Adipocyte (in vitro differentiated cells): ENCODE measurements at regions not wholly inside any gene's neighbourhood (a gene's known extent, or its start where the extent isn't known, plus 50 kb on each side); places are given as distances from the start of the nearest gene placed in this dataset.

Source experiments
- DNase-seq: peaks from one replicate; pipeline ENCODE4 v3.0.0-alpha.2; 2015; ENCODE audit warnings: low read depth
- H3K27me3 ChIP-seq: replicated peaks from 2 replicates; pipeline ENCODE4 v1.7.0; 2013; ENCODE audit warnings: mild to moderate bottlenecking, low read length, moderate library complexity; ENCODE audit not compliant: control insufficient read depth, insufficient read depth
- H3K36me3 ChIP-seq: 2 replicates; pipeline ENCODE4 v1.7.0; 2013; ENCODE audit warnings: low read length, mild to moderate bottlenecking, moderate library complexity; ENCODE audit not compliant: control insufficient read depth, insufficient read depth, severe bottlenecking
- H3K4me1 ChIP-seq: 2 replicates; pipeline ENCODE4 v1.7.0; 2013; ENCODE audit warnings: mild to moderate bottlenecking, low read length, moderate library complexity; ENCODE audit not compliant: control insufficient read depth, insufficient read depth
- H3K4me3 ChIP-seq: 2 replicates; pipeline ENCODE4 v1.7.0; 2013; ENCODE audit warnings: mild to moderate bottlenecking, low read length, moderate library complexity
- H3K9ac ChIP-seq: 2 replicates; pipeline ENCODE4 v1.7.0; 2013; ENCODE audit warnings: mild to moderate bottlenecking, low read length, moderate library complexity
- H3K9me3 ChIP-seq: 2 replicates; pipeline ENCODE4 v1.7.0; 2013; ENCODE audit warnings: mild to moderate bottlenecking, low read length, moderate library complexity; ENCODE audit not compliant: control insufficient read depth

- Histone ChIP-seq H3K36me3 (no peaks in the 10 kb centered on the region), H3K4me3 (no peak overlapping the region), H3K4me1 (peaks cover 21% of the 10 kb centered on the region), H3K9me3 (no peaks in the 10 kb centered on the region), H3K9ac (no peak overlapping the region), H3K27me3 (no peaks in the 10 kb centered on the region)
- peak; percentile 38 for DNase-seq
These were observed 284.5 kb downstream of the SPATA31D1 start for GRCh38 chr9:82273121-82273520.

- DNase-seq = no peak
- Histone ChIP-seq H3K4me1 (peaks cover 15% of the 10 kb centered on the region), H3K27me3 (no peaks in the 10 kb centered on the region), H3K9ac (no peak overlapping the region), H3K36me3 (no peaks in the 10 kb centered on the region), H3K9me3 (no peaks in the 10 kb centered on the region), H3K4me3 (no peak overlapping the region)
These were observed 286.8 kb downstream of the SPATA31D1 start for GRCh38 chr9:82275258-82275927.

GRCh38 chr9:82281066-82281465, 292.5 kb downstream of the SPATA31D1 start:
- Histone ChIP-seq H3K9me3 (peaks cover 2% of the 10 kb centered on the region), H3K4me3 (no peak overlapping the region), H3K9ac (no peak overlapping the region), H3K36me3 (no peaks in the 10 kb centered on the region), H3K4me1 (peaks cover 16% of the 10 kb centered on the region), H3K27me3 (no peaks in the 10 kb centered on the region)
- no peak for DNase-seq

- no peak overlapping the region for H3K4me3 ChIP-seq
- H3K9me3 ChIP-seq = peaks cover 19% of the 10 kb centered on the region
- no peak for DNase-seq
- H3K36me3 ChIP-seq = no peaks in the 10 kb centered on the region
- no peaks in the 10 kb centered on the region for H3K27me3 ChIP-seq
- no peak overlapping the region for H3K9ac ChIP-seq
- peaks cover 16% of the 10 kb centered on the region for H3K4me1 ChIP-seq
These were observed 296.2 kb downstream of the SPATA31D1 start for GRCh38 chr9:82284758-82285157.

GRCh38 chr9:82295181-82295580, 306.6 kb downstream of the SPATA31D1 start:
- H3K4me3 ChIP-seq = no peak overlapping the region
- H3K27me3 ChIP-seq = no peaks in the 10 kb centered on the region
- H3K4me1 ChIP-seq = no peaks in the 10 kb centered on the region
- no peak overlapping the region for H3K9ac ChIP-seq
- H3K36me3 ChIP-seq = no peaks in the 10 kb centered on the region
- H3K9me3 ChIP-seq = peaks cover 4% of the 10 kb centered on the region
- DNase-seq = no peak

GRCh38 chr9:82299870-82300269, 311.3 kb downstream of the SPATA31D1 start:
- Histone ChIP-seq H3K27me3 (no peaks in the 10 kb centered on the region), H3K4me3 (no peak overlapping the region), H3K9ac (no peak overlapping the region), H3K9me3 (peaks cover 12% of the 10 kb centered on the region), H3K36me3 (no peaks in the 10 kb centered on the region), H3K4me1 (no peaks in the 10 kb centered on the region)
- DNase-seq = no peak

- DNase-seq = no peak
- Histone ChIP-seq H3K4me3 (no peak overlapping the region), H3K4me1 (no peaks in the 10 kb centered on the region), H3K9me3 (peaks cover 12% of the 10 kb centered on the region), H3K27me3 (no peaks in the 10 kb centered on the region), H3K9ac (no peak overlapping the region), H3K36me3 (no peaks in the 10 kb centered on the region)
These were observed 314.5 kb downstream of the SPATA31D1 start for GRCh38 chr9:82302968-82303655.

GRCh38 chr9:82308836-82309235, 320.3 kb downstream of the SPATA31D1 start:
- Histone ChIP-seq H3K36me3 (no peaks in the 10 kb centered on the region), H3K4me1 (no peaks in the 10 kb centered on the region), H3K9me3 (no peaks in the 10 kb centered on the region), H3K9ac (no peak overlapping the region), H3K4me3 (no peak overlapping the region), H3K27me3 (no peaks in the 10 kb centered on the region)
- no peak for DNase-seq

GRCh38 chr9:82313697-82314096, 325.1 kb downstream of the SPATA31D1 start:
- Histone ChIP-seq H3K4me1 (no peaks in the 10 kb centered on the region), H3K4me3 (no peak overlapping the region), H3K9me3 (no peaks in the 10 kb centered on the region), H3K9ac (no peak overlapping the region), H3K36me3 (no peaks in the 10 kb centered on the region), H3K27me3 (no peaks in the 10 kb centered on the region)
- DNase-seq = no peak

GRCh38 chr9:82320566-82320965, 332.0 kb downstream of the SPATA31D1 start:
- H3K36me3 ChIP-seq = no peaks in the 10 kb centered on the region
- no peaks in the 10 kb centered on the region for H3K4me1 ChIP-seq
- no peak overlapping the region for H3K4me3 ChIP-seq
- peaks cover 8% of the 10 kb centered on the region for H3K9me3 ChIP-seq
- no peaks in the 10 kb centered on the region for H3K27me3 ChIP-seq
- DNase-seq = peak; percentile 28
- no peak overlapping the region for H3K9ac ChIP-seq

- Histone ChIP-seq H3K27me3 (no peaks in the 10 kb centered on the region), H3K9ac (no peak overlapping the region), H3K4me1 (no peaks in the 10 kb centered on the region), H3K36me3 (no peaks in the 10 kb centered on the region), H3K9me3 (peaks cover 23% of the 10 kb centered on the region), H3K4me3 (no peak overlapping the region)
- no peak for DNase-seq
These were observed 337.3 kb downstream of the SPATA31D1 start for GRCh38 chr9:82325907-82326306.
